Spleen (tissue), 7 donors: ENCODE measurements at regions not wholly inside any gene's neighbourhood (a gene's known extent, or its start where the extent isn't known, plus 50 kb on each side); places are given as distances from the start of the nearest gene placed in this dataset.

Experiments
- POLR2A ChIP-seq, 3 donors: fragments of 450-650 bp; IDR thresholded peaks; one replicate each; pipeline ENCODE4 v1.5.1; 2017; ENCODE audit warnings: antibody characterized with exemption in 3 of 3, mild to moderate bottlenecking in 1 of 3
- POLR2AphosphoS5 ChIP-seq, 3 donors: sonication (generic); formaldehyde crosslinking; IDR thresholded peaks; one replicate each; pipeline ENCODE4 v1.5.1; 2017; ENCODE audit warnings: antibody characterized with exemption in 3 of 3
- TF ChIP-seq, protein P1 (sequence below), 11 experiments: fragments of 200-600 bp in 7 of 11; fragments of 450-650 bp in 4 of 11; sonication (generic) in 4 of 11; IDR thresholded peaks in 8 of 11; conservative IDR thresholded peaks in 3 of 11; 1 replicate in 7 of 11; 2 replicates in 4 of 11; pipeline versions ENCODE4 v1.4.0 to v1.8.0; 2016 to 2021; ENCODE audit warnings: antibody characterized with exemption in 11 of 11, inconsistent platforms in 4 of 11, mild to moderate bottlenecking in 1 of 11
- donor health status: DM: no; HTN: no; CAD: no; lungs with moderate emphysema.
- donor health status: DM: no; HTN: no; CAD: no.
- donor health status: DM: no; HTN: no; CAD: no.

DNA sequence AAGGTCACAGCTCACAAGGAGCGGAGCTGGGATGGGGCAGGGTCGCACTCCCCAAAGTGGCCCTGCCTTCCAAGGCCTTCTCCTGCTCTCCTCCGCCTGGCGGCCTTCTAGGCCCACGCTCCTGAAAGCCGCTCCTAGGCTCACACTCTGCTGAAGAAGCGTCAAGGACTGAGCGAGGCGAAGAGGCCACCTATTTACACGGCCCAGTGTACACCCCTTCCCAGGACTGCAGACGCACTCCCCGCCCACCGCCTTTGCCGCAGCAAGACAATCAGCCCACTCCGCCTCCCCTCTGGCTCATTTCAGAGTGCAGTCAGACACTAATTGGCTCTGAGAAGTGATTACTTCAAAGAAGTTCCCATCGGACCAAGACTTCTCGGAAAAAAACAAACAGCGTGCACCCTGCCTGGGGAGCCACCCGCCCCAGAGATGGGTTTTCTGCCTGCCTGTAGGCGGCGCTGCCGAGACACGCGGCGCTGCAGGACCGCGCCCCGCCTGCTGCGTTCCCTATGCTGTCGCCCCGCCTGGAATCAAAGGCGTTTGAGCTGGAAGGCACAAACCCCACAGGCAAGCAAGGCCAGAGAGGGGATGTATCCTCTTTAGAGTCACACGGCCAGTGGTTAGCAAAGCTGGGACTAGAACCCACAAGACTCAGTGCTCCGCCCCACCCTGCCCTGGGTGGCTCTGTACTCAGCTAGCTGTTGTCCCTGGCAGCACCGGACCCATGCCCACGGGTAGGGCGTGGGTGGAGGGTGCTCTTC, 414.8 kb downstream of the BUD13 start:
- TF ChIP-seq, protein P1, sequence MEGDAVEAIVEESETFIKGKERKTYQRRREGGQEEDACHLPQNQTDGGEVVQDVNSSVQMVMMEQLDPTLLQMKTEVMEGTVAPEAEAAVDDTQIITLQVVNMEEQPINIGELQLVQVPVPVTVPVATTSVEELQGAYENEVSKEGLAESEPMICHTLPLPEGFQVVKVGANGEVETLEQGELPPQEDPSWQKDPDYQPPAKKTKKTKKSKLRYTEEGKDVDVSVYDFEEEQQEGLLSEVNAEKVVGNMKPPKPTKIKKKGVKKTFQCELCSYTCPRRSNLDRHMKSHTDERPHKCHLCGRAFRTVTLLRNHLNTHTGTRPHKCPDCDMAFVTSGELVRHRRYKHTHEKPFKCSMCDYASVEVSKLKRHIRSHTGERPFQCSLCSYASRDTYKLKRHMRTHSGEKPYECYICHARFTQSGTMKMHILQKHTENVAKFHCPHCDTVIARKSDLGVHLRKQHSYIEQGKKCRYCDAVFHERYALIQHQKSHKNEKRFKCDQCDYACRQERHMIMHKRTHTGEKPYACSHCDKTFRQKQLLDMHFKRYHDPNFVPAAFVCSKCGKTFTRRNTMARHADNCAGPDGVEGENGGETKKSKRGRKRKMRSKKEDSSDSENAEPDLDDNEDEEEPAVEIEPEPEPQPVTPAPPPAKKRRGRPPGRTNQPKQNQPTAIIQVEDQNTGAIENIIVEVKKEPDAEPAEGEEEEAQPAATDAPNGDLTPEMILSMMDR (IDR thresholded peaks at IDR 0.05 in 8 of 11, conservative IDR thresholded peaks at IDR 0.05 in 3 of 11) = peak in 1 of 11 experiments; percentile 18
- TF ChIP-seq POLR2A (IDR thresholded peaks at IDR 0.05) (no peak), POLR2AphosphoS5 (IDR thresholded peaks at IDR 0.05) (no peak)
